ENCODE measurements at regions not wholly inside any gene's neighbourhood (a gene's known extent, or its start where the extent isn't known, plus 50 kb on each side); places are given as distances from the start of the nearest gene placed in this dataset.

DNA sequence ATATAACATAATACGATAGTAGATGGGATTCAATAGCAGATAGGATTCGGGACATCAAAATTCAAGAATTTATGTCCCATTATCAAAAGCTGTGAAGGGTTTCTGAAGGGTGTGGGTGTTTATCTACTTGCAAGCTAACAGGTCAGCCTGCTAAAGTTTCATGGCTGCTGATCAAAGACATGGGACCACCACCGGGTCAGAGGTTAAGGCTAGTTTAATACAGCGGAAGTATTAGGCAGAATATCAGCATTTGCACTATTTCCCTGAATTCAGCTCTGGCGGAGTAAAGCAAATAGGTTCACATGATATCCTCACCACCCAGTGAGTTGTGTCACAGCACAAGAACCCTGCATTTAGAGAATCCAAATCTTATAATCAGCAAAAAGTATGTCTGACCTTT lies 82.5 kb downstream of the DSEL start:
- TF ChIP-seq, protein P1, sequence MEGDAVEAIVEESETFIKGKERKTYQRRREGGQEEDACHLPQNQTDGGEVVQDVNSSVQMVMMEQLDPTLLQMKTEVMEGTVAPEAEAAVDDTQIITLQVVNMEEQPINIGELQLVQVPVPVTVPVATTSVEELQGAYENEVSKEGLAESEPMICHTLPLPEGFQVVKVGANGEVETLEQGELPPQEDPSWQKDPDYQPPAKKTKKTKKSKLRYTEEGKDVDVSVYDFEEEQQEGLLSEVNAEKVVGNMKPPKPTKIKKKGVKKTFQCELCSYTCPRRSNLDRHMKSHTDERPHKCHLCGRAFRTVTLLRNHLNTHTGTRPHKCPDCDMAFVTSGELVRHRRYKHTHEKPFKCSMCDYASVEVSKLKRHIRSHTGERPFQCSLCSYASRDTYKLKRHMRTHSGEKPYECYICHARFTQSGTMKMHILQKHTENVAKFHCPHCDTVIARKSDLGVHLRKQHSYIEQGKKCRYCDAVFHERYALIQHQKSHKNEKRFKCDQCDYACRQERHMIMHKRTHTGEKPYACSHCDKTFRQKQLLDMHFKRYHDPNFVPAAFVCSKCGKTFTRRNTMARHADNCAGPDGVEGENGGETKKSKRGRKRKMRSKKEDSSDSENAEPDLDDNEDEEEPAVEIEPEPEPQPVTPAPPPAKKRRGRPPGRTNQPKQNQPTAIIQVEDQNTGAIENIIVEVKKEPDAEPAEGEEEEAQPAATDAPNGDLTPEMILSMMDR (conservative IDR thresholded peaks at IDR 0.05 in 1 of 2, IDR thresholded peaks at IDR 0.05 in 1 of 2; ENCODE audit: extremely low read depth in 1 of 2, insufficient read depth in 1 of 2, low read depth in 1 of 2, low read length in 2 of 2): no peak
- TF ChIP-seq EZH2 (IDR thresholded peaks at IDR 0.05; ENCODE audit: borderline replicate concordance, low read length): no peak

All from mammary epithelial cell (primary cell).